ENCODE measurements at regions not wholly inside any gene's neighbourhood (a gene's known extent, or its start where the extent isn't known, plus 50 kb on each side); places are given as distances from the start of the nearest gene placed in this dataset.

DNA sequence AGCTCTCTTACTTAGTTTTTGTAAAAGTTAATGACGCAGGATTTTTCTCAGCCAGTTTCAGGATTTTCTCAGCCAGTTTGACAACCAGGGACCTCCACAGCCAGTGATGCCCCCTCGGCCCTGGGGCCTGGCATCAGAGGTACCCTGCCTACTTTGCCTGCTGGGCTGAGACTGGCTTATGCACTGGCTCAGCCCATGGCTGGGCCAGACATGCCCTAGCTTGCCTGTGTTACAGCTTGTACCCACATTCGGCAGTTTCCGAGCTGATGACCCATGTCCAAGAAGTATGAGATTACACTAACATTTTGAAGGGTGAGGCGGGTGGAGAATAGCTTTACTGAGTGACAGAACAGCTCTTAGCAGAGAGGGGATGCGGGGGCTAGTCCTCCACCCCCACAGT, 406.1 kb upstream of the HSF2 start:
- TF ChIP-seq POLR2A (IDR thresholded peaks at IDR 0.05; ENCODE audit: low read depth, low read length) = no peak
- TF ChIP-seq EZH2 (IDR thresholded peaks at IDR 0.05; ENCODE audit: borderline replicate concordance, control insufficient read depth, low read depth, low read length) = no peak
- TF ChIP-seq, protein P1, sequence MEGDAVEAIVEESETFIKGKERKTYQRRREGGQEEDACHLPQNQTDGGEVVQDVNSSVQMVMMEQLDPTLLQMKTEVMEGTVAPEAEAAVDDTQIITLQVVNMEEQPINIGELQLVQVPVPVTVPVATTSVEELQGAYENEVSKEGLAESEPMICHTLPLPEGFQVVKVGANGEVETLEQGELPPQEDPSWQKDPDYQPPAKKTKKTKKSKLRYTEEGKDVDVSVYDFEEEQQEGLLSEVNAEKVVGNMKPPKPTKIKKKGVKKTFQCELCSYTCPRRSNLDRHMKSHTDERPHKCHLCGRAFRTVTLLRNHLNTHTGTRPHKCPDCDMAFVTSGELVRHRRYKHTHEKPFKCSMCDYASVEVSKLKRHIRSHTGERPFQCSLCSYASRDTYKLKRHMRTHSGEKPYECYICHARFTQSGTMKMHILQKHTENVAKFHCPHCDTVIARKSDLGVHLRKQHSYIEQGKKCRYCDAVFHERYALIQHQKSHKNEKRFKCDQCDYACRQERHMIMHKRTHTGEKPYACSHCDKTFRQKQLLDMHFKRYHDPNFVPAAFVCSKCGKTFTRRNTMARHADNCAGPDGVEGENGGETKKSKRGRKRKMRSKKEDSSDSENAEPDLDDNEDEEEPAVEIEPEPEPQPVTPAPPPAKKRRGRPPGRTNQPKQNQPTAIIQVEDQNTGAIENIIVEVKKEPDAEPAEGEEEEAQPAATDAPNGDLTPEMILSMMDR (IDR thresholded peaks at IDR 0.05 in 2 of 3, conservative IDR thresholded peaks at IDR 0.05 in 1 of 3; ENCODE audit: control insufficient read depth in 2 of 3, extremely low read depth in 1 of 3, insufficient read depth in 1 of 3, low read depth in 3 of 3, low read length in 3 of 3) = no peak
- TF ChIP-seq YY1 (IDR thresholded peaks at IDR 0.05; ENCODE audit: low read depth, low read length) = no peak
- TF ChIP-seq RCOR1 (conservative IDR thresholded peaks at IDR 0.05; ENCODE audit: low read depth, low read length) = no peak
- no peak for TF ChIP-seq CEBPZ (IDR thresholded peaks at IDR 0.05; ENCODE audit: low read depth, low read length)
- TF ChIP-seq MYC (IDR thresholded peaks at IDR 0.05; ENCODE audit: insufficient read depth, insufficient read length, insufficient replicate concordance, low read length, severe bottlenecking) = no peak

Data from GM12878 (cell line).